Keratinocyte (primary cell): ENCODE measurements at regions not wholly inside any gene's neighbourhood (a gene's known extent, or its start where the extent isn't known, plus 50 kb on each side); places are given as distances from the start of the nearest gene placed in this dataset.

Experiments
- CTCF ChIP-seq, 3 experiments: IDR thresholded peaks in 1 of 3; conservative IDR thresholded peaks in 1 of 3; optimal IDR thresholded peaks in 1 of 3; 2 replicates in 2 of 3; 3 replicates in 1 of 3; pipeline versions ENCODE3 to v1.5.1; 2011; ENCODE audit warnings: low read length in 3 of 3, mild to moderate bottlenecking in 3 of 3, moderate library complexity in 2 of 3, control low read depth in 1 of 3, inconsistent platforms in 1 of 3; ENCODE audit not compliant: insufficient read depth in 2 of 3; ENCODE audit errors: extremely low read depth in 1 of 3
- EZH2 ChIP-seq: IDR thresholded peaks from one replicate; pipeline ENCODE4 v1.6.1; 2012; ENCODE audit warnings: inconsistent platforms, mild to moderate bottlenecking, low read length, moderate library complexity

GRCh38 chr12:90244232-90244631 is 535.6 kb upstream of the ATP2B1 start:
- no peak for TF ChIP-seq CTCF (optimal IDR thresholded peaks at IDR 0.05 in 1 of 3, IDR thresholded peaks at IDR 0.05 in 1 of 3, conservative IDR thresholded peaks at IDR 0.05 in 1 of 3; ENCODE audit: extremely low read depth in 1 of 3, insufficient read depth in 2 of 3, low read length in 3 of 3)
- TF ChIP-seq EZH2: no peak
